ENCODE measurements at regions not wholly inside any gene's neighbourhood (a gene's known extent, or its start where the extent isn't known, plus 50 kb on each side); places are given as distances from the start of the nearest gene placed in this dataset.

- TF ChIP-seq, protein P1, sequence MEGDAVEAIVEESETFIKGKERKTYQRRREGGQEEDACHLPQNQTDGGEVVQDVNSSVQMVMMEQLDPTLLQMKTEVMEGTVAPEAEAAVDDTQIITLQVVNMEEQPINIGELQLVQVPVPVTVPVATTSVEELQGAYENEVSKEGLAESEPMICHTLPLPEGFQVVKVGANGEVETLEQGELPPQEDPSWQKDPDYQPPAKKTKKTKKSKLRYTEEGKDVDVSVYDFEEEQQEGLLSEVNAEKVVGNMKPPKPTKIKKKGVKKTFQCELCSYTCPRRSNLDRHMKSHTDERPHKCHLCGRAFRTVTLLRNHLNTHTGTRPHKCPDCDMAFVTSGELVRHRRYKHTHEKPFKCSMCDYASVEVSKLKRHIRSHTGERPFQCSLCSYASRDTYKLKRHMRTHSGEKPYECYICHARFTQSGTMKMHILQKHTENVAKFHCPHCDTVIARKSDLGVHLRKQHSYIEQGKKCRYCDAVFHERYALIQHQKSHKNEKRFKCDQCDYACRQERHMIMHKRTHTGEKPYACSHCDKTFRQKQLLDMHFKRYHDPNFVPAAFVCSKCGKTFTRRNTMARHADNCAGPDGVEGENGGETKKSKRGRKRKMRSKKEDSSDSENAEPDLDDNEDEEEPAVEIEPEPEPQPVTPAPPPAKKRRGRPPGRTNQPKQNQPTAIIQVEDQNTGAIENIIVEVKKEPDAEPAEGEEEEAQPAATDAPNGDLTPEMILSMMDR (IDR thresholded peaks at IDR 0.05), result no peak
- TF ChIP-seq POLR2A (IDR thresholded peaks at IDR 0.05), result no peak
Measured at GRCh38 chr13:76027131-76027530, 391.0 kb downstream of the LMO7 start.
